GM12878 (cell line): ENCODE measurements at regions not wholly inside any gene's neighbourhood (a gene's known extent, or its start where the extent isn't known, plus 50 kb on each side); places are given as distances from the start of the nearest gene placed in this dataset.

Experiments used
- ATAC-seq: fragments of 200-7000 bp; cut with Tn5 transposase; 3 replicates; pipeline ENCODE4 v1.9.1; 2020; ENCODE audit warnings: mild to moderate bottlenecking, moderate library complexity
- BruUV-seq: library from RNA; stranded (reverse); fragments of 400-500 nt; replicated peaks from 2 replicates; lab custom pipeline; 2021; lab: Mats Ljungman, UMichigan
- CTCF ChIA-PET: fragments of 300-600 bp; sonication (Branson Sonifier 250); formaldehyde crosslinking; extraction: SDS; loops from one replicate; lab custom pipeline; 2021; ENCODE audit warnings: inconsistent platforms; lab: Yijun Ruan, JAX
- POLR2A ChIA-PET: fragments of 350-600 bp; formaldehyde crosslinking; extraction: SDS; loops from one replicate; lab custom pipeline; 2021; ENCODE audit warnings: inconsistent platforms; lab: Charles Lee
- RAD21 ChIA-PET: fragments of 300-600 bp; sonication (Branson Sonifier 250); formaldehyde crosslinking; loops from one replicate; lab custom pipeline; 2023; ENCODE audit warnings: antibody characterized with exemption; ENCODE audit not compliant: unreplicated experiment; lab: Charles Lee
- SMC1A ChIA-PET: fragments of 300-600 bp; sonication (Branson Sonifier 250); formaldehyde crosslinking; loops from one replicate; lab custom pipeline; 2023; ENCODE audit not compliant: unreplicated experiment, uncharacterized antibody; lab: Charles Lee
- DNase-seq: peaks from one replicate; pipeline ENCODE4 v3.0.0-alpha.2; 2011; ENCODE audit warnings: low read depth, low spot score
- FAIRE-seq: peaks from 3 replicates; lab custom pipeline; 2011; peaks lifted over from hg19 to GRCh38; lab: Jason Lieb, UNC
- H2AFZ ChIP-seq: 2 replicates; pipeline ENCODE4 v1.6.0; 2011; ENCODE audit warnings: low read depth, low read length, control low read depth; ENCODE audit not compliant: control insufficient read depth
- H3K27ac ChIP-seq: 2 replicates; pipeline ENCODE4 v1.5.1; 2011; ENCODE audit warnings: control low read depth; ENCODE audit not compliant: control insufficient read depth, insufficient read depth
- H3K27me3 ChIP-seq, 2 experiments: replicated peaks in 1 of 2; 2 replicates each; pipeline versions ENCODE4 v1.6.0 to v1.6.1; 2011; ENCODE audit warnings: low read length in 1 of 2; ENCODE audit not compliant: control insufficient read depth in 2 of 2, insufficient read depth in 2 of 2
- H3K36me3 ChIP-seq, 2 experiments: 2 replicates each; pipeline ENCODE4 v1.5.1; 2011; ENCODE audit warnings: low read length in 1 of 2; ENCODE audit not compliant: control insufficient read depth in 2 of 2, insufficient read depth in 2 of 2
- H3K4me1 ChIP-seq: 2 replicates; pipeline ENCODE4 v1.6.1; 2011; ENCODE audit warnings: mild to moderate bottlenecking, low read length, moderate library complexity, mixed read lengths; ENCODE audit not compliant: control insufficient read depth, insufficient read depth
- H3K4me2 ChIP-seq: 2 replicates; pipeline ENCODE4 v1.6.0; 2011; ENCODE audit warnings: control low read depth; ENCODE audit not compliant: control insufficient read depth, insufficient read depth
- H3K4me3 ChIP-seq: fragments of 200-600 bp; sonication (generic); 2 replicates; pipeline ENCODE4 v1.5.1; 2016
- H3K79me2 ChIP-seq: 2 replicates; pipeline ENCODE4 v1.6.0; 2011; ENCODE audit warnings: low read length; ENCODE audit not compliant: control insufficient read depth, insufficient read depth
- H3K9ac ChIP-seq: 2 replicates; pipeline ENCODE4 v1.8.0; 2011; ENCODE audit warnings: low read length, control low read depth, mixed read lengths; ENCODE audit not compliant: control insufficient read depth, insufficient read depth
- H3K9me3 ChIP-seq: replicated peaks from 3 replicates; pipeline ENCODE4 v1.5.1; 2011; ENCODE audit warnings: mild to moderate bottlenecking, low read length; ENCODE audit not compliant: control insufficient read depth, insufficient read depth
- H4K20me1 ChIP-seq: 2 replicates; pipeline ENCODE4 v1.6.0; 2011; ENCODE audit not compliant: control insufficient read depth, insufficient read depth
- ATF2 ChIP-seq: IDR thresholded peaks from 2 replicates; pipeline ENCODE4 v1.6.1; 2012; ENCODE audit warnings: low read length, inconsistent platforms
- E4F1 ChIP-seq: fragments of 450-650 bp; IDR thresholded peaks from 2 replicates; pipeline ENCODE4 v1.6.1; 2018; ENCODE audit warnings: borderline replicate concordance, mild to moderate bottlenecking; ENCODE audit not compliant: partially characterized antibody
- IRF5 ChIP-seq: fragments of 450-650 bp; IDR thresholded peaks from 2 replicates; pipeline ENCODE4 v1.6.1; 2017; ENCODE audit warnings: borderline replicate concordance
- NBN ChIP-seq: fragments of 450-650 bp; IDR thresholded peaks from 2 replicates; pipeline ENCODE4 v1.6.1; 2016
- NR2C2 ChIP-seq: IDR thresholded peaks from 2 replicates; pipeline ENCODE4 v1.6.1; 2011; ENCODE audit warnings: borderline replicate concordance, low read depth; ENCODE audit not compliant: control insufficient read depth, insufficient read length
- PAX8 ChIP-seq: fragments of 450-650 bp; IDR thresholded peaks from 2 replicates; pipeline ENCODE4 v1.6.1; 2017; ENCODE audit warnings: mild to moderate bottlenecking, moderate library complexity
- PBX3 ChIP-seq: IDR thresholded peaks from 2 replicates; pipeline ENCODE4 v1.6.1; 2011; ENCODE audit warnings: mild to moderate bottlenecking, low read depth, low read length, moderate library complexity; ENCODE audit not compliant: insufficient replicate concordance
- RELB ChIP-seq: fragments of 450-650 bp; IDR thresholded peaks from 2 replicates; pipeline ENCODE4 v1.6.1; 2017; ENCODE audit warnings: low read depth, mild to moderate bottlenecking, moderate library complexity
- SREBF2 ChIP-seq: IDR thresholded peaks from 2 replicates; pipeline ENCODE4 v1.6.1; 2012; ENCODE audit warnings: mild to moderate bottlenecking, low read length
- TBL1XR1 ChIP-seq: IDR thresholded peaks from 2 replicates; pipeline ENCODE4 v1.6.1; 2012; ENCODE audit warnings: low read depth, low read length, improper control_type of control experiment
- in situ Hi-C: fragments of 300-500 bp; cut with MboI; formaldehyde crosslinking; loops from 9 replicates; pipeline ENCODE4 v1.14.3; 2018; ENCODE audit warnings: mixed read lengths
- intact Hi-C: fragments of 100-400 bp; cut with micrococcal nuclease; formaldehyde crosslinking; loops from one replicate; pipeline ENCODE4 v1.14.2; 2022; ENCODE audit not compliant: unreplicated experiment

DNA sequence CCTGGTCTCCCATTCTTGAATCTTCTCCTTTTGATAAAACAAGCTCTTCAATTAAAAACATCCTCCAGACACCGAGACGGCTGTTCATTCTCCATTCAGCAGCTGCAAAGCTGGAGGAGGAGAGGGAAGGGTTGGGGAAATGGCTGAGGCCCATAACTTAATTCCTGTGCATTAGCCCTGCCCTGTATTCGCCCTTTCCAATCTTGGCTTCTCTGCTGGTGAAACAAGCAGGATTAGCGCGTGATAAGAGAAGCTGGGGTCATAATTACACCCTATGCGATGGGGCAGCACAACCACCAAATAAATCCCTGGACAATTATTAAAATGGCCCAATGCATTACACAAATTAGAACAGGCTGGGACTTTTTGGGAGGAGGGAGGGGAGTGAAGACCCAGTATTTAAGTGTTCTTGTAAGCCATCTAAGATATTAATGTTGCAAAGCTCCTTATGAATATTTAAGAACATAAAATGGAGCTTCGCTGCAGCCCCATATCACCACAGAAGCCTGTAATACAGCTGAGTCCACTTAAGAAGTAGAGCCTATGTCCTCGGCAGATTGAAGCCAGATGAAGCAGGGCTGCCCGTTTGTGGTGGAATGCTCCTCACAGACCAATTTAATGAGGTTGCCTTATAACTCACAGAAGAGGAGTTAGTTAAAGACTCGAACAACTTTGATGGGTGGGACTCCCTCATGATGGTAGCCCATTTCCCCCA, 176.6 kb upstream of the SKOR2 start (continued):
- TF ChIP-seq ATF2 (no peak), E4F1 (no peak)
- TF ChIP-seq, all 136 proteins: peak for 0

DNA sequence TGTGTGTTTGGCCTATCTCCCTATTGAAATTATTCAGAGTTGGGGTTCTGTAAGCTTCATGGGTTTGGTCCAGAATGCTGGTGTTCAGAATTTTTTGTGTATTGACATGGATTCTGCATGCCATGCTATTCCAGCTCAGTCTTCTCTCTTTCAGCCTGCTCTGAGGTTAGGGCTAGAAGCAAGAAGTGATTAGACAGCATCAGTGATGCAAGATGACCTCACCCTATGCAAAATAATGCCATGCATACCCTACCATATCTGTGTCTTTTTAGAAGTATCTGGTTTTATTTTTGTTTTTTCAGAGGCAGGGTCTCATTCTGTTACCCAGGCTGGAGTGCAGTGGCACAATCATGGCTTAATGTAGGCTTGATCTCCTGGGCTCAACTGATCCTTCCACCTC, 175.6 kb upstream of the SKOR2 start:
- Histone ChIP-seq H3K4me2 (no peak overlapping the region), H3K27ac (no peak overlapping the region), H4K20me1 (no peaks in the 10 kb centered on the region), H2AFZ (no peak overlapping the region), H3K4me3 (no peak overlapping the region), H3K4me1 (no peaks in the 10 kb centered on the region), H3K79me2 (no peaks in the 10 kb centered on the region), H3K9ac (no peak overlapping the region), H3K36me3 (no peaks in the 10 kb centered on the region), H3K27me3 (no peaks in the 10 kb centered on the region), H3K9me3 (no peaks in the 10 kb centered on the region)
- in situ Hi-C loops, result no loop called here
- ChIA-PET CTCF (no interaction called here), RAD21 (no interaction called here), SMC1A (interaction anchor here (0.6 to 1.0 kb wide), 2 partner anchors 10 to 751 kb away, joined by 3 read pairs; no protein-coding TSS in a partner anchor), POLR2A (no interaction called here)
- FAIRE-seq, result no peak
- ATAC-seq, result no peak
- no TSS peak for BruUV-seq
- DNase-seq, result no peak
- intact Hi-C loops, result no loop called here
- TF ChIP-seq E4F1 (no peak), SREBF2 (no peak), NBN (no peak), PBX3 (no peak), IRF5 (no peak), NR2C2 (no peak), TBL1XR1 (no peak), PAX8 (no peak), RELB (no peak)
